ENCODE measurements at regions not wholly inside any gene's neighbourhood (a gene's known extent, or its start where the extent isn't known, plus 50 kb on each side); places are given as distances from the start of the nearest gene placed in this dataset.

DNA sequence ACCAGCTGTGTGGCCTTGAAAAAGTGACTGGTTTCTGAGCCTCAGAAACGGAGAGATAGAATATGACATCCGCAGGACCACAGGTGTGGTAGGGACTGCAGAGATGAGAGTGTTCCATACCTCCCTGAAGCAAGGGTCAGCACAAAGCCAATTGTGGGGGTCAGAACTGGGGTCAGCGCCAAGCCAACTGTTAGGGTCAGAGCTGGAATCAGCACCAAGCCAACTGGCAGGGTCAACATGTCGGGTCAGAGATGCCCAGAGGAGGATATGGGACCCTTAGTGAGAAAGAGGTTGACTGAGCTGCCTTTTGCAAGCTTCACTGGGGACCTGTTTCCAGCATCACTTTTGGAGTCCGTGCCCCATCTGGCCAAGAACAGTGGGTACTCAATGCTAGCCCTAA is 93.9 kb downstream of the MATN1 start:
- DNase-seq (ENCODE audit: low read depth), result no peak
- H3K4me3 ChIP-seq (ENCODE audit: low read depth, low read length), result no peak overlapping the region
- TF ChIP-seq, protein P1, sequence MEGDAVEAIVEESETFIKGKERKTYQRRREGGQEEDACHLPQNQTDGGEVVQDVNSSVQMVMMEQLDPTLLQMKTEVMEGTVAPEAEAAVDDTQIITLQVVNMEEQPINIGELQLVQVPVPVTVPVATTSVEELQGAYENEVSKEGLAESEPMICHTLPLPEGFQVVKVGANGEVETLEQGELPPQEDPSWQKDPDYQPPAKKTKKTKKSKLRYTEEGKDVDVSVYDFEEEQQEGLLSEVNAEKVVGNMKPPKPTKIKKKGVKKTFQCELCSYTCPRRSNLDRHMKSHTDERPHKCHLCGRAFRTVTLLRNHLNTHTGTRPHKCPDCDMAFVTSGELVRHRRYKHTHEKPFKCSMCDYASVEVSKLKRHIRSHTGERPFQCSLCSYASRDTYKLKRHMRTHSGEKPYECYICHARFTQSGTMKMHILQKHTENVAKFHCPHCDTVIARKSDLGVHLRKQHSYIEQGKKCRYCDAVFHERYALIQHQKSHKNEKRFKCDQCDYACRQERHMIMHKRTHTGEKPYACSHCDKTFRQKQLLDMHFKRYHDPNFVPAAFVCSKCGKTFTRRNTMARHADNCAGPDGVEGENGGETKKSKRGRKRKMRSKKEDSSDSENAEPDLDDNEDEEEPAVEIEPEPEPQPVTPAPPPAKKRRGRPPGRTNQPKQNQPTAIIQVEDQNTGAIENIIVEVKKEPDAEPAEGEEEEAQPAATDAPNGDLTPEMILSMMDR (conservative IDR thresholded peaks at IDR 0.05; ENCODE audit: low read depth, low read length), result no peak

DNA sequence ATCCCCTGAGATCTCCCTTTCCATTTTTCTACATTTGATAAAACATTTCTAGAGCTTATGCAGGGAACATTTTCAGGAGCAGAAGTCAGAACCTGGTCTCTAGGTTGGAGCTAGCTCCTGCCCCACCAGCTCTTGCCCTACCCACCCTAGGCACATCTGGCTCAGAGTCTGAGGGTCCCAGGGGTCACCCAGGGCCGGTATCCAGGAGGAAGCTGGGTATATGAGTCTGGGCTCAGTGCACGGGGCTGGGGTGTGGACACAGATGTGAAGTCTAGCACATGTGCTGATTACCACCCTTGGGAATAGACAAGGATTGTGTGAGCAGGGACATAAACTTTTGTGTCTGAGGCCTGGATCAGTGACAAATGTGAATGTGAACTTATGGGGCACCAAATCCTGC is 95.4 kb downstream of the MATN1 start:
- no peak overlapping the region for H3K4me3 ChIP-seq (ENCODE audit: low read depth, low read length)
- TF ChIP-seq, protein P1 (conservative IDR thresholded peaks at IDR 0.05; ENCODE audit: low read depth, low read length), result no peak
- DNase-seq (ENCODE audit: low read depth), result no peak

DNA sequence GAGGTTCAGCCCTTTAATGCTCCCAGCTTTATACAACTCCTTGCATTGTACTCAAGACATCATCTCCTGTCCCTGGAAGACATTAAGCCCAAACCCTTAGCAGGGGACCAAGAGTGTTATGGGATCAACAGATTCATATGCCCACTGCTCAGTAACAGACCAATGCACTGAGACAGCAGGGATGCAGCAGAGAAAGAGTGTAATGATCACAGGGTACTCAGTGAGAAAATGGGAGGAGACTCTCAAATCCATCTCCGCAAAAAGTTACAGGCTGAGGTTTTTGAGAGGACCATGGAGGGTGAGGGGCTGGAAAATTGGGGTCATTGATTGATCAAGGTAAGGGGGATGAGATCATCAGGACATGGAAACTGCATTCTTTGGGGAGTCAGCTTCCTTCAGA is 96.2 kb downstream of the MATN1 start:
- TF ChIP-seq, protein P1 (conservative IDR thresholded peaks at IDR 0.05; ENCODE audit: low read depth, low read length), result no peak
- DNase-seq (ENCODE audit: low read depth), result no peak
- no peak overlapping the region for H3K4me3 ChIP-seq (ENCODE audit: low read depth, low read length)

GRCh38 chr1:30623431-30623830 is 100.0 kb downstream of the MATN1 start:
- DNase-seq (ENCODE audit: low read depth), result no peak
- no peak overlapping the region for H3K4me3 ChIP-seq (ENCODE audit: low read depth, low read length)
- TF ChIP-seq, protein P1 (conservative IDR thresholded peaks at IDR 0.05; ENCODE audit: low read depth, low read length), result no peak

DNA sequence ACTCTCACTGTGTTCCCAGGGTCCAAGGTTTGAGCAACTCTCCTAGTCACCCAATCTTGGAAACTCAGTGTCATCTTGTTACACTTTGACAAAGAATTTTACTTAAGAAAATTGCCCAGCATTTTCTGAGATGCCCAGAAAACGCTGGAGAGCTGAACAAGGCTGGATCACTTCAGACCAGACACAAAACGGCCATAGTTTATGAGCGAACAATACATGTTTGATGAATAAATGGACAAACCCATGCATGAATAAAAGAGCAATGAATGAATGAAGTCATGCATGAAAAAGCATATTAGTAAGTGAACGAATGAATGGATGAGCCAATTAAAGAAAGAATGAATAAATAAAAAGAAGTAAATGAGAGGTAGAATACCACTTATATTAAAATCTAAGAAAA is 103.8 kb downstream of the MATN1 start:
- TF ChIP-seq, protein P1 (conservative IDR thresholded peaks at IDR 0.05; ENCODE audit: low read depth, low read length), result no peak
- no peak for DNase-seq (ENCODE audit: low read depth)
- H3K4me3 ChIP-seq (ENCODE audit: low read depth, low read length), result no peak overlapping the region

DNA sequence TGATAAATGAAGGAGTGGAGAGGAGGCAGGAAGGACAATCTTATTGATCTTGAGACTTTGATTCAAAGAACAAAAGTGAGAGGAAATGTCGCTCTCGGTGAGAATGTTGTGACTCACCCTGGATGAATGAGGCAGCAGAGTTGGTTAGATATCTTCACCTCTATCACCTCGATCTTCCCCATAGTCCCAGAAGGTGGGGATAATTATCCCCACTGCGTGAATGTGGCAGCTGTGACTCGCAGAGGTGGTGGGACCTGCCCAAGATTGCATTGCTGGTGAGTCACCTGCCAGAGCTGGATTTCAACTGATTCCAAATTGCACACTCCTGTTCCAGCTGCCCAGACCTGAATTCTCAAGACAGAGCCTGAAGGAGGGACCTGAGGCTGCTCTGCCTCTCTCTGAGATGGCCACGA is 105.0 kb downstream of the MATN1 start:
- DNase-seq (ENCODE audit: low read depth), result no peak
- no peak overlapping the region for H3K4me3 ChIP-seq (ENCODE audit: low read depth, low read length)
- TF ChIP-seq, protein P1 (conservative IDR thresholded peaks at IDR 0.05; ENCODE audit: low read depth, low read length), result no peak

DNA sequence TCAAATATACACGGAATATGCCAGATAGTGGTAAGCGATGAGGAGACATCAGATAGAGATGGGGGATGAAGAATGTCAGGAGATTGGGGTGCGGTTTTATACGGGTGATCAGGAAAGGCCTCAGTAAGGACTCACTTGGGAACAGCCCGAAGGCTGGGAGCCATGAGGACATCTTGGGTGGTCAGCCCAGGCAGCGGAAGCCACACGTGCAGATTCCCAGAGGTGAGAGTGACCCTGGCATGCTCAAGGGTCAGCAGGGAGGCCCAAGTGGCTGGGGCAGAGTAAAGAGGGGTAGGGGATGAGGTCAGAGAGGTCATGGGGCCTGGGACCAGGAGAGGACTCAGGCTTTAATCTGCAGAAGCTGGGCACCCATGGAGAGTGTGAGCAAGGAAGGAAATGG is 106.6 kb downstream of the MATN1 start:
- TF ChIP-seq, protein P1 (conservative IDR thresholded peaks at IDR 0.05; ENCODE audit: low read depth, low read length), result no peak
- H3K4me3 ChIP-seq (ENCODE audit: low read depth, low read length), result no peak overlapping the region
- no peak for DNase-seq (ENCODE audit: low read depth)

All from epithelial cell of proximal tubule (primary cell).